Glomerular visceral epithelial cell (primary cell): ENCODE measurements at regions not wholly inside any gene's neighbourhood (a gene's known extent, or its start where the extent isn't known, plus 50 kb on each side); places are given as distances from the start of the nearest gene placed in this dataset.
"Not testable (repeated sequence)": the region's sequence is repeated elsewhere in the genome, so short reads cannot be mapped to it uniquely, and the experiment has no call there.

Experiments
- DNase-seq: peaks from one replicate; pipeline ENCODE4 v3.0.0-alpha.2; 2016; ENCODE audit errors: extremely low spot score

- DNase-seq = not testable (repeated sequence)
Observed at GRCh38 chr20:26373066-26373465, 676.4 kb upstream of the ZNF337 start.

- DNase-seq = no peak
Observed at GRCh38 chr20:26354511-26354910, 657.9 kb upstream of the ZNF337 start.

GRCh38 chr20:26347396-26347795 lies 650.7 kb upstream of the ZNF337 start:
- no peak for DNase-seq

- DNase-seq = not testable (repeated sequence)
Observed at GRCh38 chr20:26340460-26341065, 643.9 kb upstream of the ZNF337 start.

- no peak for DNase-seq
Observed at GRCh38 chr20:26324177-26324576, 627.5 kb upstream of the ZNF337 start.

- no peak for DNase-seq
Observed at GRCh38 chr20:26315054-26315453, 618.4 kb upstream of the ZNF337 start.

- not testable (repeated sequence) for DNase-seq
Observed at GRCh38 chr20:26309720-26310119, 613.1 kb upstream of the ZNF337 start.

- DNase-seq = no peak
Observed at GRCh38 chr20:26308961-26309360, 612.3 kb upstream of the ZNF337 start.

- no peak for DNase-seq
Observed at GRCh38 chr20:26295006-26295405, 598.4 kb upstream of the ZNF337 start.

- DNase-seq = not testable (repeated sequence)
Observed at GRCh38 chr20:26288379-26289061, 591.9 kb upstream of the ZNF337 start.

- DNase-seq = no peak
Observed at GRCh38 chr20:26279238-26279637, 582.6 kb upstream of the ZNF337 start.

GRCh38 chr20:26277339-26277738 lies 580.7 kb upstream of the ZNF337 start:
- no peak for DNase-seq

- DNase-seq = no peak
Observed at GRCh38 chr20:26276554-26277210, 580.0 kb upstream of the ZNF337 start.

GRCh38 chr20:26268762-26269161 lies 572.1 kb upstream of the ZNF337 start:
- peak; percentile 55 for DNase-seq

- peak; percentile 57 for DNase-seq
Observed at GRCh38 chr20:26260925-26261324, 564.3 kb upstream of the ZNF337 start.

GRCh38 chr20:26252311-26252975 lies 555.8 kb upstream of the ZNF337 start:
- DNase-seq = not testable (repeated sequence)

- not testable (repeated sequence) for DNase-seq
Observed at GRCh38 chr20:26251376-26251775, 554.7 kb upstream of the ZNF337 start.

- DNase-seq = not testable (repeated sequence)
Observed at GRCh38 chr20:26250249-26251114, 553.8 kb upstream of the ZNF337 start.

GRCh38 chr20:26243731-26244130 lies 547.1 kb upstream of the ZNF337 start:
- no peak for DNase-seq

- DNase-seq = not testable (repeated sequence)
Observed at GRCh38 chr20:26220609-26221008, 524.0 kb upstream of the ZNF337 start.

- not testable (repeated sequence) for DNase-seq
Observed at GRCh38 chr20:26219546-26219945, 522.9 kb upstream of the ZNF337 start.
